ENCODE measurements at regions not wholly inside any gene's neighbourhood (a gene's known extent, or its start where the extent isn't known, plus 50 kb on each side); places are given as distances from the start of the nearest gene placed in this dataset.

GRCh38 chr6:11403035-11403601 is 134.4 kb upstream of the TMEM170B start:
- TF ChIP-seq CTCF (IDR thresholded peaks at IDR 0.05; ENCODE audit: borderline replicate concordance, extremely low read depth, low read length, poor library complexity, severe bottlenecking), result no peak
- no peak for TF ChIP-seq EZH2 (IDR thresholded peaks at IDR 0.05; ENCODE audit: borderline replicate concordance, low read depth, low read length, severe bottlenecking)
